Kidney epithelial cell (primary cell): ENCODE measurements at regions not wholly inside any gene's neighbourhood (a gene's known extent, or its start where the extent isn't known, plus 50 kb on each side); places are given as distances from the start of the nearest gene placed in this dataset.
A peak's percentile ranks its signal among the peaks of the same experiment; 100 is the strongest.

Experiments
- DNase-seq: peaks from one replicate; pipeline ENCODE4 v3.0.0-alpha.2; 2010; ENCODE audit warnings: low read depth
- H3K27me3 ChIP-seq: 2 replicates; pipeline ENCODE4 v1.6.0; 2011; ENCODE audit warnings: low read length; ENCODE audit not compliant: control insufficient read depth, insufficient read depth
- H3K36me3 ChIP-seq: 2 replicates; pipeline ENCODE4 v1.5.1; 2011; ENCODE audit warnings: low read length; ENCODE audit not compliant: control insufficient read depth, insufficient read depth
- H3K4me3 ChIP-seq: 2 replicates; pipeline ENCODE4 v1.5.1; 2011; ENCODE audit warnings: low read depth, mild to moderate bottlenecking, control low read depth, low read length
- TF ChIP-seq, protein P1 (sequence below): IDR thresholded peaks from 2 replicates; pipeline ENCODE4 v1.5.1; 2011; ENCODE audit warnings: mild to moderate bottlenecking, moderate library complexity, low read length, control low read depth, inconsistent platforms; ENCODE audit not compliant: insufficient read depth, poor library complexity, severe bottlenecking

DNA sequence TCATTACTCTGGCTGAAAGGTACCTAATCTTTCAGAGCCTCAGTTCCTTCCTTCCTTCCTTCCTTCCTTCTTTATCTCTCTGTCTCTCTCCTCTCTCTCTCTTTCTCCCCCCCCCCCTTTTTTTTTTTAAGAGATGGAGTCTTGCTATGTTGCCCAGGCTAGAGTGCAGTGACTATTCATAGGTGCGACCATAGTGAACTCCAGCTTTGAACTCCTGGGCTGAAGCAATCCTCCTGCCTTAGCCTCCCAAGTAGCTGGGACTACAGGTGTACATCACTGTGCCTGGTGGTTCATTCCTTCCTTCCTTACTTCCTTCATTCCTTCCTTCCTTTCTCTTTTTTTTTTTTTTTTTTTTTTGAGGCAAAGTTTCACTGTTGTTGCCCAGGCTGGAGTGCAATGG lies 64.3 kb upstream of the MAP4K3 start:
- no peak for DNase-seq
- TF ChIP-seq, protein P1, sequence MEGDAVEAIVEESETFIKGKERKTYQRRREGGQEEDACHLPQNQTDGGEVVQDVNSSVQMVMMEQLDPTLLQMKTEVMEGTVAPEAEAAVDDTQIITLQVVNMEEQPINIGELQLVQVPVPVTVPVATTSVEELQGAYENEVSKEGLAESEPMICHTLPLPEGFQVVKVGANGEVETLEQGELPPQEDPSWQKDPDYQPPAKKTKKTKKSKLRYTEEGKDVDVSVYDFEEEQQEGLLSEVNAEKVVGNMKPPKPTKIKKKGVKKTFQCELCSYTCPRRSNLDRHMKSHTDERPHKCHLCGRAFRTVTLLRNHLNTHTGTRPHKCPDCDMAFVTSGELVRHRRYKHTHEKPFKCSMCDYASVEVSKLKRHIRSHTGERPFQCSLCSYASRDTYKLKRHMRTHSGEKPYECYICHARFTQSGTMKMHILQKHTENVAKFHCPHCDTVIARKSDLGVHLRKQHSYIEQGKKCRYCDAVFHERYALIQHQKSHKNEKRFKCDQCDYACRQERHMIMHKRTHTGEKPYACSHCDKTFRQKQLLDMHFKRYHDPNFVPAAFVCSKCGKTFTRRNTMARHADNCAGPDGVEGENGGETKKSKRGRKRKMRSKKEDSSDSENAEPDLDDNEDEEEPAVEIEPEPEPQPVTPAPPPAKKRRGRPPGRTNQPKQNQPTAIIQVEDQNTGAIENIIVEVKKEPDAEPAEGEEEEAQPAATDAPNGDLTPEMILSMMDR, result no peak
- H3K36me3 ChIP-seq, result no peaks in the 10 kb centered on the region

GRCh38 chr2:39503277-39503676 lies 66.2 kb upstream of the MAP4K3 start:
- DNase-seq, result no peak
- TF ChIP-seq, protein P1, result no peak
- H3K36me3 ChIP-seq, result no peaks in the 10 kb centered on the region
- H3K27me3 ChIP-seq, result no peaks in the 10 kb centered on the region
- no peak overlapping the region for H3K4me3 ChIP-seq

More for the DNA sequence above, 64.3 kb upstream of the MAP4K3 start:
- Histone ChIP-seq H3K4me3 (no peak overlapping the region), H3K27me3 (no peaks in the 10 kb centered on the region)

DNA sequence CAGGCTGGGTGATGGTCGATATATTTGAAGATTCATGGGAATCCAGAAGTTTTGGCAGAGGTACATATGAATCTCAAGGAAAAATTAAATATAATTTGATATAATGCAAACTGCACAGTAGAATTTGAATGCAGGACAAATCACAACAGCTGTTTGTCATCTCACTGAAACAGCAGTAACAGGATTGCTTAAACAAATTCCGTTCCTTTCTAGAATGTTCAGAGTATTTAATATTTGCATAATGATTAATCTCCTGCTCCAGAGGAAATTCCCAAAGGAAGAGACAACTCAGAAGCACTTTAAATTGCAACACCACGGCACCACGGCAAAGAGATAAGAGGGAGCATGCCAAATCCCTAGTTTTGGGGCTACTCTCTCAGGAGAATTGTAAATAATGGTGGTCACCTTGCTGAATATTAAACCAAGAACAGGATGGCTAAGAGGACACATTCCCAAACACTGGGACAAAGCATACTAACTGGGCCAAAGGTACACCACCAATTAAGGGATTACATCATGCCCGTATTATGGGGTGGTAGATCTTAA lies 67.8 kb upstream of the MAP4K3 start:
- Histone ChIP-seq H3K4me3 (no peak overlapping the region), H3K27me3 (no peaks in the 10 kb centered on the region), H3K36me3 (no peaks in the 10 kb centered on the region)
- DNase-seq, result peak; percentile 23
- TF ChIP-seq, protein P1, result no peak

GRCh38 chr2:39506215-39506614 lies 69.1 kb upstream of the MAP4K3 start:
- no peak for DNase-seq
- Histone ChIP-seq H3K36me3 (no peaks in the 10 kb centered on the region), H3K4me3 (no peak overlapping the region), H3K27me3 (no peaks in the 10 kb centered on the region)
- TF ChIP-seq, protein P1, result no peak

- no peak overlapping the region for H3K4me3 ChIP-seq
- H3K36me3 ChIP-seq, result no peaks in the 10 kb centered on the region
- H3K27me3 ChIP-seq, result no peaks in the 10 kb centered on the region
- DNase-seq, result peak; percentile 23
- TF ChIP-seq, protein P1, result no peak
Measured at GRCh38 chr2:39508198-39508597, 71.1 kb upstream of the MAP4K3 start.

- Histone ChIP-seq H3K4me3 (no peak overlapping the region), H3K27me3 (no peaks in the 10 kb centered on the region), H3K36me3 (no peaks in the 10 kb centered on the region)
- TF ChIP-seq, protein P1, result no peak
- DNase-seq, result no peak
Measured at GRCh38 chr2:39510140-39510539, 73.1 kb upstream of the MAP4K3 start.
